Sigmoid colon (tissue), 6 donors: ENCODE measurements at regions not wholly inside any gene's neighbourhood (a gene's known extent, or its start where the extent isn't known, plus 50 kb on each side); places are given as distances from the start of the nearest gene placed in this dataset.

Source experiments
- DNase-seq: peaks from one replicate; pipeline ENCODE4 v3.0.0-alpha.2; 2019
- H3K27ac ChIP-seq, 4 donors: fragments of 200-600 bp; sonication (generic); one replicate each; pipeline ENCODE4 v1.5.1; 2016 to 2019; ENCODE audit warnings: mild to moderate bottlenecking in 1 of 4
- H3K27me3 ChIP-seq, 3 donors: fragments of 200-600 bp; sonication (generic); one replicate each; pipeline ENCODE4 v1.5.1; 2019; ENCODE audit warnings: mild to moderate bottlenecking in 1 of 3
- H3K36me3 ChIP-seq, 4 donors: fragments of 200-600 bp; sonication (generic); one replicate each; pipeline ENCODE4 v1.5.1; 2016 to 2019
- H3K4me1 ChIP-seq, 4 donors: fragments of 200-600 bp; sonication (generic); one replicate each; pipeline ENCODE4 v1.5.1; 2017 to 2019
- H3K4me3 ChIP-seq, 4 donors: fragments of 200-600 bp; sonication (generic); one replicate each; pipeline ENCODE4 v1.5.1; 2017 to 2019; ENCODE audit warnings: mild to moderate bottlenecking in 2 of 4, moderate library complexity in 1 of 4
- H3K9me3 ChIP-seq, 4 donors: fragments of 200-600 bp in 3 of 4; sonication (generic) in 3 of 4; one replicate each; pipeline versions ENCODE4 v1.5.1 to v1.6.1; 2013 to 2019
- EP300 ChIP-seq, 4 donors: sonication (generic); formaldehyde crosslinking; IDR thresholded peaks; one replicate each; pipeline ENCODE4 v1.6.1; 2017; ENCODE audit warnings: antibody characterized with exemption in 4 of 4
- POLR2A ChIP-seq, 2 donors: fragments of 450-650 bp; IDR thresholded peaks; one replicate each; pipeline ENCODE4 v1.6.1; 2016; ENCODE audit warnings: antibody characterized with exemption in 2 of 2, mild to moderate bottlenecking in 2 of 2, moderate library complexity in 2 of 2
- POLR2AphosphoS5 ChIP-seq, 4 donors: sonication (generic); formaldehyde crosslinking; IDR thresholded peaks; one replicate each; pipeline ENCODE4 v1.6.1; 2017; ENCODE audit warnings: antibody characterized with exemption in 4 of 4
- WGBS, 2 donors: extraction: QIAGEN DNeasy Blood & Tissue Kit; methylation state at CpG; one replicate each; pipeline ENCODE4 v1.1.7; 2013; 5-methylcytosine and 5-hydroxymethylcytosine counted together
- intact Hi-C: fragments of 100-400 bp; cut with DNase I; formaldehyde crosslinking; loops from one replicate; pipeline ENCODE4 v1.15.1; 2023
- TF ChIP-seq, protein P1 (sequence below), 4 experiments: fragments of 450-650 bp in 3 of 4; fragments of 200-600 bp in 1 of 4; IDR thresholded peaks; one replicate each; pipeline ENCODE4 v1.5.1; 2016 to 2019; ENCODE audit warnings: antibody characterized with exemption in 4 of 4, mild to moderate bottlenecking in 3 of 4, moderate library complexity in 2 of 4
- donor health status: healthy with polysubstance abuse.
- donor health status: healthy.

DNA sequence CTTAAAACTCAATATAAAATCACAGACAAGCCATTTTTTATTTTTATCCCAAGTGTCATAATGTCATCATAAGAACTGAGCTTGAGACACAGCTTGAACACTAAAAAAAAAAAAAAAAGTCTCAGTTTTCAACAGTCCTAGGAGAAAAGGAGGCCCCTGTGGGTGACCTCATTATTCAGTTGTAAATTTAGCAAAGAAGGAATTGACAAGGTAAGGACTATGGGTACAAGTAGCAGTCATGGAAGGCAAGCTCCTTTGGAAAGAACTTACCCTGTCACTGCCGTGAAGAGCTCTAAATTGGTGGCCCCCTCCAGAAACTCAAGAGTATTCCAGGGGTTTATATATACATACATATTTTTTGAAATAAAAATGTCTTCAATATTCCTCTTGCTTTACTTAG, 864.4 kb upstream of the KCND2 start:
- 82 to 92% methylated on average over 1 of the region's 1 CpG for WGBS, 2 donors
- Histone ChIP-seq H3K4me3 (no peak overlapping the region), H3K27ac (no peak overlapping the region), H3K27me3 (no peaks in the 10 kb centered on the region), H3K36me3 (no peaks in the 10 kb centered on the region), H3K9me3 (peaks cover 0 to 2% (median 0%) of the 10 kb centered on the region in 4 donors), H3K4me1 (no peaks in the 10 kb centered on the region)
- intact Hi-C loops: no loop called here
- TF ChIP-seq POLR2AphosphoS5 (IDR thresholded peaks at IDR 0.05): no peak
- TF ChIP-seq, protein P1, sequence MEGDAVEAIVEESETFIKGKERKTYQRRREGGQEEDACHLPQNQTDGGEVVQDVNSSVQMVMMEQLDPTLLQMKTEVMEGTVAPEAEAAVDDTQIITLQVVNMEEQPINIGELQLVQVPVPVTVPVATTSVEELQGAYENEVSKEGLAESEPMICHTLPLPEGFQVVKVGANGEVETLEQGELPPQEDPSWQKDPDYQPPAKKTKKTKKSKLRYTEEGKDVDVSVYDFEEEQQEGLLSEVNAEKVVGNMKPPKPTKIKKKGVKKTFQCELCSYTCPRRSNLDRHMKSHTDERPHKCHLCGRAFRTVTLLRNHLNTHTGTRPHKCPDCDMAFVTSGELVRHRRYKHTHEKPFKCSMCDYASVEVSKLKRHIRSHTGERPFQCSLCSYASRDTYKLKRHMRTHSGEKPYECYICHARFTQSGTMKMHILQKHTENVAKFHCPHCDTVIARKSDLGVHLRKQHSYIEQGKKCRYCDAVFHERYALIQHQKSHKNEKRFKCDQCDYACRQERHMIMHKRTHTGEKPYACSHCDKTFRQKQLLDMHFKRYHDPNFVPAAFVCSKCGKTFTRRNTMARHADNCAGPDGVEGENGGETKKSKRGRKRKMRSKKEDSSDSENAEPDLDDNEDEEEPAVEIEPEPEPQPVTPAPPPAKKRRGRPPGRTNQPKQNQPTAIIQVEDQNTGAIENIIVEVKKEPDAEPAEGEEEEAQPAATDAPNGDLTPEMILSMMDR (IDR thresholded peaks at IDR 0.05): no peak
- no peak for TF ChIP-seq POLR2A (IDR thresholded peaks at IDR 0.05)
- TF ChIP-seq EP300 (IDR thresholded peaks at IDR 0.05): no peak
- no peak for DNase-seq

DNA sequence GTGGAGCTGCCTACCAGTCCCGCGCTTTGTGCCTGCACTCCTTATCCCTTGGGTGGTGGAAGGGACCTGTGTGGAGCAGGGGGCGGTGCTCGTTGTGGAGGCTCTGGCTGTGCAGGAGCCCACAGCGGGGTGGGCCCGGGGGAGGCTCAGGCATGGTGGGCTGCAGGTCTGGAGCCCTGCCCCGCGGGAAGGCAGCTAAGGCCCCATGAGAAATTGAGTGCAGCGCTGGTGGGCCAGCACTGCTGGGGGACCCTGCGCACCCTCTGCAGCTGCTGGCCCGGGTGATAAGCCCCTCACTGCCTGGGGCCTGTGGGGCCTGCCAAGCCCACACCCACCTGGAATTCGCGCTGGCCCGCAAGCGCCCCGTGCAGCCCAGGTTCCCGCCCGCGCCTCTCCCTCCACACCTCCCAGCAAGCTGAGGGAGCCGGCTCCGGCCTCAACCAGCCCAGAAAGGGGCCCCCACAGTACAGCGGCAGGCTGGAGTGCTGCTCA, 859.6 kb upstream of the KCND2 start:
- Histone ChIP-seq H3K36me3 (no peaks in the 10 kb centered on the region), H3K4me3 (no peak overlapping the region), H3K27ac (no peak overlapping the region), H3K9me3 (peaks cover 0 to 6% (median 0%) of the 10 kb centered on the region in 4 donors), H3K4me1 (no peaks in the 10 kb centered on the region), H3K27me3 (no peaks in the 10 kb centered on the region)
- intact Hi-C loops: no loop called here
- 95 to 96% methylated on average over 22 of the region's 22 CpGs for WGBS, 2 donors
- peak; percentile 59 for DNase-seq
- TF ChIP-seq POLR2A (IDR thresholded peaks at IDR 0.05) (no peak), POLR2AphosphoS5 (IDR thresholded peaks at IDR 0.05) (no peak), EP300 (IDR thresholded peaks at IDR 0.05) (no peak)
- TF ChIP-seq, protein P1 (IDR thresholded peaks at IDR 0.05): no peak

DNA sequence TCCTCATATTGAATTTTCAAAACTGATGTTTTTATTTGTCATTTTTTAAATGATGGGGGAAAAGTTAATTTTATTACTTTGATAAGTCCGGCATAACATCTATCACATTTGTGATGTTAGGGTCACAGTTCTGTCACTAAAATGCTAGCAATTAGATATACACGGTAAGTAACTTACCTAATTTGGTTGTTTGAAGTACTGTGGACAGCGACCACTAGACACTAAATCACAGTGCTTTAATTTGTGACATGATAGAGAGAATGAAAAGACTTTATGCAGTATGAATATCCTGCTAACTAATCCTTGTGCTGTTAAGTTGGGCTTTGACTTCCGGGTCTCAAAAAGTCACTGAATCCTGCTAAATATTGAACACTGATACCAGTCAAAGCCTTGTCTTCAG, 857.3 kb upstream of the KCND2 start:
- H3K4me1 ChIP-seq: no peaks in the 10 kb centered on the region
- H3K36me3 ChIP-seq: no peaks in the 10 kb centered on the region
- 69 to 72% methylated on average over 4 of the region's 4 CpGs for whole genome bisulfite sequencing, 2 donors
- no peak overlapping the region for H3K27ac ChIP-seq
- peaks cover 0 to 6% (median 0%) of the 10 kb centered on the region in 4 donors for H3K9me3 ChIP-seq
- no peak overlapping the region for H3K4me3 ChIP-seq
- no peak for TF ChIP-seq POLR2AphosphoS5 (IDR thresholded peaks at IDR 0.05)
- TF ChIP-seq, protein P1 (IDR thresholded peaks at IDR 0.05): no peak
- no peak for TF ChIP-seq POLR2A (IDR thresholded peaks at IDR 0.05)
- no peak for TF ChIP-seq EP300 (IDR thresholded peaks at IDR 0.05)
- no peak for DNase-seq
- no peaks in the 10 kb centered on the region for H3K27me3 ChIP-seq
- intact Hi-C loops: no loop called here

DNA sequence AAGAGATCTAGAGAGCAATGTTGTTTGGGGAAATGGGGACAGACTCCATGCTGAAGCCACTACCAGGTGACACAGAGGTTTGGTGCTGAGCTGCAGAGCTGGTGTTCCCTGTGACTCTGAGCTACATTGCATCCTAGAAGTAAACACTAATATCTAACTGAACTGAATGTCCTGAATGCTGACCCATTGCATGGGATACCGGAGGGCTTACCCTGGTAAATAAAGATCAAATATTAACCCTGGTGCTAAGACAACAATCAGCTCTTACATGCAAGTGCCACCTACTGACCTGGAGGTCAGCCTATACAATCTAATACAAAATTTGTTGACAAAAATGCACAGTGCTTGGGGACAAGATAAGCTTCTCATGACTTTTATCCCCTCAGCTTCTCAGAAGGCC, 851.3 kb upstream of the KCND2 start:
- H3K4me3 ChIP-seq: no peak overlapping the region
- no peaks in the 10 kb centered on the region for H3K9me3 ChIP-seq
- no peaks in the 10 kb centered on the region for H3K4me1 ChIP-seq
- intact Hi-C loops: no loop called here
- H3K27ac ChIP-seq: no peak overlapping the region
- 25 to 72% methylated on average over 1 of the region's 1 CpG for WGBS, 2 donors
- no peaks in the 10 kb centered on the region for H3K27me3 ChIP-seq
- no peaks in the 10 kb centered on the region for H3K36me3 ChIP-seq
- DNase-seq: no peak
- TF ChIP-seq, protein P1 (IDR thresholded peaks at IDR 0.05): no peak
- TF ChIP-seq EP300 (IDR thresholded peaks at IDR 0.05) (no peak), POLR2AphosphoS5 (IDR thresholded peaks at IDR 0.05) (no peak), POLR2A (IDR thresholded peaks at IDR 0.05) (no peak)

DNA sequence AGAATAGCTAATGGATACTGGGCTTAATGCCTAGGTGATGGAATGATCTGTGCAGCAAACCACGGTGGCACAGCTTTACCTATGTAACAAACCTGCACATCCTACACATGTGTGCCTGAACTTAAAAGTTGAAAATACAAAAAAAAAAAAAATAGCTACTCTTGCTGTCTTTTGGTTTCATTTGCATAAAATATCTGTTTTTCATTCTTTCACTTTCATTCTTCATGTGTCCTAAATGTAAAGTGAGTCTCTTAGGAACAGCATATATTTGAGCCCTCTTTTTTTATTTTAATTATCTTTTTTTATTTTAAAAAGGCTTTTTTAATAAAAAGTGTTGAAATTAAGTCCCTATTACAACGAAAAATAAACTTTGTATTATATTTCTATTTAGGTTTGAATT, 836.1 kb upstream of the KCND2 start:
- intact Hi-C loops: no loop called here

More for the DNA sequence above, 836.1 kb upstream of the KCND2 start:
- no peaks in the 10 kb centered on the region for H3K9me3 ChIP-seq
- no peak overlapping the region for H3K4me3 ChIP-seq
- no peaks in the 10 kb centered on the region for H3K36me3 ChIP-seq
- 51 to 72% methylated on average over 2 of the region's 2 CpGs for WGBS, 2 donors
- DNase-seq: no peak
- no peaks in the 10 kb centered on the region for H3K27me3 ChIP-seq
- TF ChIP-seq, protein P1 (IDR thresholded peaks at IDR 0.05): no peak
- TF ChIP-seq POLR2A (IDR thresholded peaks at IDR 0.05) (no peak), EP300 (IDR thresholded peaks at IDR 0.05) (no peak), POLR2AphosphoS5 (IDR thresholded peaks at IDR 0.05) (no peak)
- no peaks in the 10 kb centered on the region for H3K4me1 ChIP-seq
- no peak overlapping the region for H3K27ac ChIP-seq
